HepG2 (cell line): ENCODE measurements at regions not wholly inside any gene's neighbourhood (a gene's known extent, or its start where the extent isn't known, plus 50 kb on each side); places are given as distances from the start of the nearest gene placed in this dataset.

Source experiments
- AKNA ChIP-seq: sonication (generic); formaldehyde crosslinking; IDR thresholded peaks from 2 replicates; pipeline ENCODE4 v1.4.0; 2020; ENCODE audit warnings: missing genetic modification reagents, borderline replicate concordance
- DPF2 ChIP-seq: sonication (generic); formaldehyde crosslinking; IDR thresholded peaks from 2 replicates; pipeline ENCODE4 v1.4.0; 2020; ENCODE audit warnings: mild to moderate bottlenecking, low read depth, missing genetic modification reagents, borderline replicate concordance
- HMG20B ChIP-seq: conservative IDR thresholded peaks from 2 replicates; pipeline ENCODE4 v1.6.1; 2016; ENCODE audit warnings: missing genetic modification reagents, missing compliant biosample characterization
- REST ChIP-seq, 2 experiments: IDR thresholded peaks; 2 replicates each; pipeline ENCODE4 v1.6.1; 2011 to 2012; ENCODE audit warnings: low read length in 2 of 2, borderline replicate concordance in 1 of 2, low read depth in 1 of 2, mild to moderate bottlenecking in 1 of 2, moderate library complexity in 1 of 2
- TCF7 ChIP-seq: sonication (generic); IDR thresholded peaks from 2 replicates; pipeline ENCODE4 v1.6.1; 2016; ENCODE audit warnings: antibody characterized with exemption, low read depth
- ZNF205 ChIP-seq: IDR thresholded peaks from 2 replicates; pipeline ENCODE4 v1.6.1; 2018; ENCODE audit warnings: missing biosample characterization, missing genetic modification reagents
- TF ChIP-seq, protein P1 (sequence below): IDR thresholded peaks from 2 replicates; pipeline ENCODE4 v1.6.1; 2016; ENCODE audit warnings: low read depth, borderline replicate concordance
- TF ChIP-seq, protein P2 (sequence below): sonication (generic); formaldehyde crosslinking; IDR thresholded peaks from 2 replicates; pipeline ENCODE4 v1.5.1; 2020; ENCODE audit warnings: mild to moderate bottlenecking, missing genetic modification reagents

GRCh38 chr14:54138354-54139038 lies 181.9 kb upstream of the BMP4 start (continued):
- TF ChIP-seq AKNA (CRISPR knock-in tag) (no peak), HMG20B (CRISPR knock-in tag) (peak; percentile 94), TCF7 (peak; percentile 98), DPF2 (peak; percentile 98), REST (IDR thresholded peaks at IDR 0.05; ENCODE audit: borderline replicate concordance in 1 of 2, low read depth in 1 of 2, low read length in 2 of 2) (peak in 1 of 2 experiments; percentile 78; a peak in 2 of 4 replicates), ZNF205 (CRISPR knock-in tag) (0 out of 2 replicates have a peak, but pooled peaks have one; percentile 51)
- TF ChIP-seq, protein P1, sequence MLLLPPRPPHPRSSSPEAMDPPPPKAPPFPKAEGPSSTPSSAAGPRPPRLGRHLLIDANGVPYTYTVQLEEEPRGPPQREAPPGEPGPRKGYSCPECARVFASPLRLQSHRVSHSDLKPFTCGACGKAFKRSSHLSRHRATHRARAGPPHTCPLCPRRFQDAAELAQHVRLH (CRISPR knock-in tag): peak; percentile 50; the same call in 1 of the 2 replicates
- TF ChIP-seq, protein P2, sequence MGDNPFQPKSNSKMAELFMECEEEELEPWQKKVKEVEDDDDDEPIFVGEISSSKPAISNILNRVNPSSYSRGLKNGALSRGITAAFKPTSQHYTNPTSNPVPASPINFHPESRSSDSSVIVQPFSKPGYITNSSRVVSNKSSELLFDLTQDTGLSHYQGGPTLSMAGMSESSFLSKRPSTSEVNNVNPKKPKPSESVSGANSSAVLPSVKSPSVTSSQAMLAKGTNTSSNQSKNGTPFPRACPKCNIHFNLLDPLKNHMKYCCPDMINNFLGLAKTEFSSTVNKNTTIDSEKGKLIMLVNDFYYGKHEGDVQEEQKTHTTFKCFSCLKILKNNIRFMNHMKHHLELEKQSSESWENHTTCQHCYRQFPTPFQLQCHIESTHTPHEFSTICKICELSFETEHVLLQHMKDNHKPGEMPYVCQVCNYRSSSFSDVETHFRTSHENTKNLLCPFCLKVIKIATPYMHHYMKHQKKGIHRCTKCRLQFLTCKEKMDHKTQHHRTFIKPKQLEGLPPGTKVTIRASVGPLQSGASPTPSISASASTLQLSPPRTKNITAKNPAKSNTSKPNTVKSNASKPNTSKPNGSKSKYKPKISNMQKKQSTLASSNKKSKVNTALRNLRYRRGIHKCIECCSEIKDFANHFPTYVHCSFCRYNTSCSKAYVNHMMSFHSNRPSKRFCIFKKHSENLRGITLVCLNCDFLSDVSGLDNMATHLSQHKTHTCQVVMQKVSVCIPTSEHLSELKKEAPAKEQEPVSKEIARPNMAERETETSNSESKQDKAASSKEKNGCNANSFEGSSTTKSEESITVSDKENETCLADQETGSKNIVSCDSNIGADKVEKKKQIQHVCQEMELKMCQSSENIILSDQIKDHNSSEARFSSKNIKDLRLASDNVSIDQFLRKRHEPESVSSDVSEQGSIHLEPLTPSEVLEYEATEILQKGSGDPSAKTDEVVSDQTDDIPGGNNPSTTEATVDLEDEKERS (CRISPR knock-in tag): peak; percentile 97
